D721Med (cell line): ENCODE measurements at regions not wholly inside any gene's neighbourhood (a gene's known extent, or its start where the extent isn't known, plus 50 kb on each side); places are given as distances from the start of the nearest gene placed in this dataset.

Source experiments
- DNase-seq: peaks from one replicate; pipeline ENCODE4 v3.0.0; 2011; ENCODE audit warnings: low spot score; ENCODE audit not compliant: insufficient read length
- FAIRE-seq: peaks from 2 replicates; lab custom pipeline; 2011; peaks lifted over from hg19 to GRCh38; lab: Jason Lieb, UNC
- CTCF ChIP-seq: IDR thresholded peaks from 2 replicates; pipeline ENCODE4 v1.5.1; 2012; ENCODE audit warnings: mild to moderate bottlenecking, control low read depth; ENCODE audit not compliant: insufficient read depth; ENCODE audit errors: missing control alignments

DNA sequence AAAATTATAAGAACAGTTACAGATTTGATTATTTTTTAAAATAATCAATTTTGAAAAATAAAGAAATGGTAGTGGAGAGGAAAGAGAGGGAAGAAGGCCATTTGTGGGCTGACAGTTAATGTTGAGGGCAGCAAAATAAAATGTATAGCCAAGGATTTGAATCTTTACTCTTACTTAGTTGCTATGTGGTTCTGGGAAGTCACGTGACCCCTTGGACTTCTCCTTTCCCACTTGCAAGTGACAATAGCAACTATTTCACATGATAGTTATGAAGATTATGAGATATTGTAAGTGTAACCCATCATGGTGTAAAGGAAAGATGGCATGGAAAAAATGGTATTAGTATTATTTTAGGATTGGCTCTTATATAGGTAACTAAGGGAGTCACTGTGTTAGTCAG is 567.3 kb upstream of the GHITM start:
- DNase-seq (no peak), FAIRE-seq (no peak)
- TF ChIP-seq CTCF = no peak

- TF ChIP-seq CTCF = no peak
- DNase-seq (no peak), FAIRE-seq (no peak)
Observed at GRCh38 chr10:83574770-83575169, 564.5 kb upstream of the GHITM start.

GRCh38 chr10:83577421-83577820 is 561.9 kb upstream of the GHITM start:
- no peak for TF ChIP-seq CTCF
- FAIRE-seq = no peak
- no peak for DNase-seq

DNA sequence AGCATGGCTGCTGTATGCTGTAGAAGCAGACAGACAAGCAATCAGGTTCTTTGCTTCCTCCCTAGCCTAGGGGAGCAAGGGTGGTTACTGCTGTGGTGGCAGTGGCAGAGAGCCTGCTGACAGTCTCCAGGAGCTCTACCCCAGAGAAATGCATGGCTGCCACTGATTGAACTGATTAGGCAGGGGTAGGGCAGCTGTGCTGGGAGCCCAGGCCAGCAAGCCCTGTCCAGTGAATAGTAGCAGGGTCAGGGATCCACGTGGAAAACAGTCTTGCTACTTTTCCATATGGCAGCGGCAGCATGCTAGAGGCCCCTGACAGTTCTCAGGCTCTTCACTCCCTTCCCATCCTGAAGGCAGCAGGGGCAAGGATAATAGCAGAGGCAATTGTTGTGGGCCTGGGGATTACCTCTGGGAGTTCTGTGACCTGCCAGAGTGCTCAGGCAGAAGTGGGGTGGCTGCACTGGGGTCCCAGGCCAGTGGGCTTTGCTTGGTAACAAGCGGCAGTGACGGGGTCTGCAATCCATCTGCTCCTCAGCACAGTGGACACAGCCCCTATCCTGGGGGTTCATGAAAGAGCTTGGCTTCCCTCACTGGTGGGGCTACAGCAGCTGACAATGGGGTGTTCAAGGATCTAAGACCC is 558.8 kb upstream of the GHITM start:
- no peak for DNase-seq
- TF ChIP-seq CTCF = no peak
- FAIRE-seq = no peak

GRCh38 chr10:83582407-83583095 is 556.8 kb upstream of the GHITM start:
- DNase-seq = no peak
- FAIRE-seq = no peak
- TF ChIP-seq CTCF = no peak

- FAIRE-seq = no peak
- no peak for DNase-seq
- no peak for TF ChIP-seq CTCF
Observed at GRCh38 chr10:83585686-83586085, 553.6 kb upstream of the GHITM start.

- no peak for TF ChIP-seq CTCF
- FAIRE-seq (peak; percentile 29), DNase-seq (no peak)
Observed at GRCh38 chr10:83592337-83592935, 546.9 kb upstream of the GHITM start.
